ENCODE measurements at regions not wholly inside any gene's neighbourhood (a gene's known extent, or its start where the extent isn't known, plus 50 kb on each side); places are given as distances from the start of the nearest gene placed in this dataset.

DNA sequence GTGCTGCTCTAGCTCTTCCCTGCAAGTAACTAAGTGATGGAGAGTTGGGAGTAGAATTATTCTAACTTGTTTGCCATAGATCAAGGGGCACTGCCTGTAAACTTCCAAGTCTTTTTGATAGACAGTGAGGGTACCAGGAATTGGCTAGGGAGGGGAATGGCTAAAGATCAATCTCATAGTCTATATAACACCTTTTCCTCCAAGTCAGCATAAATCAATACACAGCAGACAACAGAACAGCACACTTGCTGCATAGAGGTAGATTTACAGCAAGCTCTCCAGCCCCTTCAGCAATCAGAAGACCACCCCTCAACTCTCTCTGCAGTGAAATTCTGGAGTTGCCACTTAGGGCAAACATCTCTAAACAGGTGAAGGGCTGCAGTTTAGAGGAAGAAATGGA, 643.5 kb upstream of the KLF4 start:
- intact Hi-C loops (cut with DNase I): no loop called here
- no peaks in the 10 kb centered on the region for H3K27me3 ChIP-seq
- peaks cover 0 to 8% (median 0%) of the 10 kb centered on the region in 11 donors for H3K9me3 ChIP-seq
- no peak overlapping the region for H3K4me3 ChIP-seq
- no peaks in the 10 kb centered on the region for H3K36me3 ChIP-seq
- no peak for DNase-seq
- no peak for ATAC-seq
- no peak overlapping the region for H3K27ac ChIP-seq
- TF ChIP-seq CTCF (IDR thresholded peaks at IDR 0.05): no peak
- no peaks in the 10 kb centered on the region for H3K4me1 ChIP-seq

- no peaks in the 10 kb centered on the region for H3K36me3 ChIP-seq
- DNase-seq (no peak), ATAC-seq (no peak)
- H3K27ac ChIP-seq: no peak overlapping the region
- no peak for TF ChIP-seq CTCF (IDR thresholded peaks at IDR 0.05)
- H3K9me3 ChIP-seq: peaks cover 0 to 5% (median 0%) of the 10 kb centered on the region in 11 donors
- no peaks in the 10 kb centered on the region for H3K4me1 ChIP-seq
- 91 to 94% methylated on average over 2 of the region's 2 CpGs for WGBS, 2 donors
- intact Hi-C loops (cut with DNase I): no loop called here
- H3K27me3 ChIP-seq: no peaks in the 10 kb centered on the region
- H3K4me3 ChIP-seq: no peak overlapping the region
These were observed 641.3 kb upstream of the KLF4 start for GRCh38 chr9:108130905-108131304.

- ATAC-seq: no peak
- intact Hi-C loops (cut with DNase I): no loop called here
- Histone ChIP-seq H3K4me1 (no peaks in the 10 kb centered on the region), H3K27ac (no peak overlapping the region), H3K9me3 (peaks cover 0 to 13% (median 0%) of the 10 kb centered on the region in 11 donors), H3K27me3 (no peaks in the 10 kb centered on the region), H3K36me3 (no peaks in the 10 kb centered on the region), H3K4me3 (no peak overlapping the region)
- peak in 1 of 2 donors; percentile 17 for DNase-seq
- peak in 5 of 9 donors; percentile 3 to 47 (median 21) for TF ChIP-seq CTCF (IDR thresholded peaks at IDR 0.05)
- WGBS, 2 donors: 80 to 85% methylated on average over 4 of the region's 4 CpGs
These were observed 636.1 kb upstream of the KLF4 start for GRCh38 chr9:108125625-108126024.

DNA sequence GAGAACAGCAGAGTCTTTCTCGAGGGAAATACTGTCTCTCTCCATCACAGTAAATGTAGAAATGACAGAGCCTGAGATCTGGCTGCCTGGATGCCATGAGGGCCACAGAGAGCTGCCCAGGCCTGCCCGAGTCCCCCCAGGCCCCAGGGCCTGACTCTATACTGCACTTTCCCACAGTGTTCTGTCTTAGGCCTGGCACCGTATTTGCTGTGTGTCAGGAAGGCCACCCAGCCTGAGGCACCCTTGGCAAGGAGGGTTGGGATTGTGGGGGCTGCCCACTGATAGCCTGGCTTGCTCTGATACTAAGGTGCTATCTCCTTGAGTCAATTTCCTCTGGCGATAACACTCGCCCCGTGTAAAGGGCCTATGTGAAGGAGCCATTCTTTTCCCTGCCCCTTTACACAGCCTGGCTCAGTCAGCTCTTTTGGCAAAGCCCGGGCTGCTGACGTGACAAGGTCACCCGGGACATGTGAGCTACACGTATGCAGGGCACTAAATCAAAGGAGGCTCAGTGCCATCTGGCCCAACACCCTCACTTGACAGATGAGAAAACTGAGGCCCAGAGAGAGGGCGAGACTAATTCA, 630.1 kb upstream of the KLF4 start:
- 65 to 73% methylated on average over 11 of the region's 11 CpGs for WGBS, 2 donors
- peaks cover 0 to 5% (median 0%) of the 10 kb centered on the region in 11 donors for H3K9me3 ChIP-seq
- TF ChIP-seq CTCF (IDR thresholded peaks at IDR 0.05): no peak
- intact Hi-C loops (cut with DNase I): loop anchor here in 1 of 10 donors (10.0 kb wide), 1 partner anchor 145 kb away; no protein-coding TSS in a partner anchor
- DNase-seq: peak; percentile 7 to 49
- no peak overlapping the region for H3K4me3 ChIP-seq
- no peaks in the 10 kb centered on the region for H3K36me3 ChIP-seq
- H3K27ac ChIP-seq: no peak overlapping the region
- H3K27me3 ChIP-seq: no peaks in the 10 kb centered on the region
- no peaks in the 10 kb centered on the region for H3K4me1 ChIP-seq
- ATAC-seq: peak in 3 of 8 donors; percentile 37 to 80 (median 56)

Data from heart right ventricle (tissue), 16 donors.